PC-9 (cell line): ENCODE measurements at regions not wholly inside any gene's neighbourhood (a gene's known extent, or its start where the extent isn't known, plus 50 kb on each side); places are given as distances from the start of the nearest gene placed in this dataset.

Experiments used
- BruUV-seq: library from RNA; stranded (reverse); fragments of 400-500 nt; replicated peaks from 2 replicates; lab custom pipeline; 2021; lab: Mats Ljungman, UMichigan
- CTCF ChIA-PET: fragments of 300-600 bp; sonication (Branson Sonifier 250); formaldehyde crosslinking; loops from one replicate; lab custom pipeline; 2022; ENCODE audit warnings: antibody characterized with exemption; lab: Charles Lee
- POLR2A ChIA-PET: fragments of 300-600 bp; sonication (Branson Sonifier 250); formaldehyde crosslinking; loops from one replicate; lab custom pipeline; 2022; ENCODE audit warnings: antibody characterized with exemption; ENCODE audit not compliant: unreplicated experiment; lab: Charles Lee
- DNase-seq, 2 experiments: peaks; one replicate each; pipeline versions ENCODE4 v3.0.0 to v3.0.0-alpha.2; 2015 to 2022; ENCODE audit warnings: mixed read lengths in 1 of 2
- H2AFZ ChIP-seq: fragments of 200-600 bp; sonication (generic); 2 replicates; pipeline ENCODE4 v1.8.1; 2017; ENCODE audit warnings: antibody characterized with exemption
- H3F3A ChIP-seq: fragments of 200-600 bp; sonication (generic); 2 replicates; pipeline ENCODE4 v1.8.1; 2017; ENCODE audit warnings: antibody characterized with exemption, mild to moderate bottlenecking, low read depth; ENCODE audit not compliant: insufficient read depth
- H3K27ac ChIP-seq: fragments of 200-600 bp; sonication (generic); 2 replicates; pipeline ENCODE4 v1.6.1; 2016; ENCODE audit warnings: mixed run types
- H3K27me3 ChIP-seq: fragments of 200-600 bp; sonication (generic); 2 replicates; pipeline ENCODE4 v1.6.1; 2016; ENCODE audit warnings: low read depth, mixed run types; ENCODE audit not compliant: insufficient read depth
- H3K36me3 ChIP-seq: fragments of 200-600 bp; sonication (generic); 2 replicates; pipeline ENCODE4 v1.6.1; 2016; ENCODE audit warnings: low read depth, mixed run types
- H3K4me1 ChIP-seq: fragments of 200-600 bp; sonication (generic); replicated peaks from 2 replicates; pipeline ENCODE4 v1.6.1; 2016; ENCODE audit warnings: mixed run types; ENCODE audit not compliant: insufficient read depth
- H3K4me2 ChIP-seq: fragments of 200-600 bp; sonication (generic); 2 replicates; pipeline ENCODE4 v1.6.1; 2017; ENCODE audit warnings: mixed run types
- H3K4me3 ChIP-seq: fragments of 200-600 bp; sonication (generic); 2 replicates; pipeline ENCODE4 v1.6.1; 2016; ENCODE audit warnings: mixed run types
- H3K79me2 ChIP-seq: fragments of 200-600 bp; sonication (generic); 2 replicates; pipeline ENCODE4 v1.6.1; 2017; ENCODE audit warnings: low read depth, mixed run types
- H3K9me2 ChIP-seq: fragments of 200-600 bp; sonication (generic); 2 replicates; pipeline ENCODE4 v1.8.1; 2017; ENCODE audit warnings: mild to moderate bottlenecking; ENCODE audit not compliant: insufficient read depth
- H3K9me3 ChIP-seq: fragments of 200-600 bp; sonication (generic); 2 replicates; pipeline ENCODE4 v1.8.1; 2016; ENCODE audit warnings: low read depth; ENCODE audit not compliant: insufficient read depth
- H4K20me1 ChIP-seq: fragments of 200-600 bp; sonication (generic); 2 replicates; pipeline ENCODE4 v1.8.1; 2017; ENCODE audit not compliant: insufficient read depth
- CTCF ChIP-seq: fragments of 200-600 bp; sonication (generic); conservative IDR thresholded peaks from 2 replicates; pipeline ENCODE4 v1.6.1; 2017; ENCODE audit warnings: mixed run types, antibody characterized with exemption, mild to moderate bottlenecking, moderate library complexity
- EZH2 ChIP-seq: fragments of 200-600 bp; sonication (generic); IDR thresholded peaks from 2 replicates; pipeline ENCODE4 v1.8.0; 2017; ENCODE audit warnings: antibody characterized with exemption, low read depth
- intact Hi-C: fragments of 100-400 bp; cut with micrococcal nuclease; formaldehyde crosslinking; loops from one replicate; pipeline ENCODE4 v1.10.0; 2022; ENCODE audit not compliant: unreplicated experiment

GRCh38 chr14:97354119-97354722 is 557.0 kb downstream of the VRK1 start:
- no peak for DNase-seq
- H3K4me3 ChIP-seq, result no peak overlapping the region
- no peak overlapping the region for H3K4me2 ChIP-seq
- no peaks in the 10 kb centered on the region for H3K4me1 ChIP-seq
- ChIA-PET CTCF (no interaction called here), POLR2A (no interaction called here)
- no peaks in the 10 kb centered on the region for H3K9me2 ChIP-seq
- no peaks in the 10 kb centered on the region; the same call in 1 of the 2 replicates for H3K27me3 ChIP-seq
- intact Hi-C loops, result no loop called here
- H3F3A ChIP-seq, result no peaks in the 10 kb centered on the region
- H3K36me3 ChIP-seq, result no peaks in the 10 kb centered on the region
- H3K9me3 ChIP-seq, result no peaks in the 10 kb centered on the region
- no peak for TF ChIP-seq EZH2
- no peak for TF ChIP-seq CTCF
- no peak overlapping the region for H2AFZ ChIP-seq
- H3K27ac ChIP-seq, result no peak overlapping the region
- no peaks in the 10 kb centered on the region for H4K20me1 ChIP-seq
- H3K79me2 ChIP-seq, result no peaks in the 10 kb centered on the region
- BruUV-seq, result no TSS peak

- CTCF ChIA-PET, result no interaction called here
Measured at GRCh38 chr14:97359341-97359740, 562.2 kb downstream of the VRK1 start.

GRCh38 chr14:97361181-97361580 is 564.0 kb downstream of the VRK1 start:
- Histone ChIP-seq H3K9me3 (no peaks in the 10 kb centered on the region), H3K4me1 (no peaks in the 10 kb centered on the region), H4K20me1 (no peaks in the 10 kb centered on the region), H3K4me3 (no peak overlapping the region), H3F3A (no peaks in the 10 kb centered on the region), H3K27ac (no peak overlapping the region), H3K79me2 (no peaks in the 10 kb centered on the region), H3K27me3 (no peaks in the 10 kb centered on the region), H3K9me2 (no peaks in the 10 kb centered on the region), H2AFZ (no peak overlapping the region), H3K36me3 (no peaks in the 10 kb centered on the region), H3K4me2 (no peak overlapping the region)
- TF ChIP-seq CTCF (no peak), EZH2 (no peak)
- intact Hi-C loops, result no loop called here
- no TSS peak for BruUV-seq
- ChIA-PET CTCF (no interaction called here), POLR2A (no interaction called here)
- DNase-seq, result no peak

More at GRCh38 chr14:97359341-97359740, 562.2 kb downstream of the VRK1 start:
- POLR2A ChIA-PET, result no interaction called here
- no peak overlapping the region for H3K4me2 ChIP-seq
- H2AFZ ChIP-seq, result no peak overlapping the region
- no peaks in the 10 kb centered on the region for H3K79me2 ChIP-seq
- no peak overlapping the region for H3K27ac ChIP-seq
- BruUV-seq, result no TSS peak
- DNase-seq, result no peak
- no peaks in the 10 kb centered on the region for H3K27me3 ChIP-seq
- no peaks in the 10 kb centered on the region for H3K9me2 ChIP-seq
- no peaks in the 10 kb centered on the region for H4K20me1 ChIP-seq
- no peaks in the 10 kb centered on the region for H3K9me3 ChIP-seq
- no peaks in the 10 kb centered on the region for H3F3A ChIP-seq
- H3K4me1 ChIP-seq, result no peaks in the 10 kb centered on the region
- intact Hi-C loops, result no loop called here
- H3K36me3 ChIP-seq, result no peaks in the 10 kb centered on the region
- H3K4me3 ChIP-seq, result no peak overlapping the region
- no peak for TF ChIP-seq EZH2
- TF ChIP-seq CTCF, result no peak
